ENCODE measurements at regions not wholly inside any gene's neighbourhood (a gene's known extent, or its start where the extent isn't known, plus 50 kb on each side); places are given as distances from the start of the nearest gene placed in this dataset.

GRCh38 chr4:140316799-140317198, 56.6 kb upstream of the SCOC start:
- DNase-seq, result no peak

DNA sequence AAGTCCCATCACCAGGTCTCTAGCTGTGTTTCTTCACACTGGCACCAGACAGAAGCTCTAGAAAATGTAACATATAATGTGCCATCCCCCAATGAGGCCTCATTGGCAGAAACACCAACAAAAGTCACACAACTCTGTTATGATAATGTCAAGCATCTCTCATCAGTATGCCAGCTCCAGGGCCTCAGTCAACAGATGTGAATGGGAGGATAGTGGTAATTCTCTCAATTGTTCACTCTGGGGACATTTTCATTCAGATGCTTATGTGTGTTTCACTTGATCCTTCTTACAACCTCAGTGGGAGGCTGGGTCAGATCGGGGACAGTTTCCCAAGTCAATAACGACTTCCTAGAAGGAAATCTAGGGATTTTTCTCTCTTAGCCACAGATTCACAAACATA, 57.5 kb upstream of the SCOC start:
- DNase-seq, result no peak

DNA sequence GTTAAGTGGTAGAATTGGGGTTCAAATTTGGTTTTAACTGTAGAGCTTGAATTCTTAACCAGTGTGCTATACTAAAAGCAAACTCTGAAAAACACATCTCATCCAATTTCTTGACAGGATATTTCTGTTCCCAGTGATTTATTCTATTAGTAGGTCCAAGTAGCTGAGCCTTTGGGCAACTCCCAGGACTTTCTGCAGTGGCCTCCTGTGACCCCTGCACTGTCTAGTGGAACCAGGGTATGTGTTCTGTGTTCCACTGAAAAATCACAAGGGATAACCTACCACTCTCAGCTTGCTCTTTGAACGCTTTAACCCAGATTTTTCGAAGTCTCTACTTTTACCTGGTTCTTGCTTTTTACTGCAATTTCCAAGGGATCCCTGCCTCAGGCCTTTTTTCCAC, 58.0 kb upstream of the SCOC start:
- no peak for DNase-seq

DNA sequence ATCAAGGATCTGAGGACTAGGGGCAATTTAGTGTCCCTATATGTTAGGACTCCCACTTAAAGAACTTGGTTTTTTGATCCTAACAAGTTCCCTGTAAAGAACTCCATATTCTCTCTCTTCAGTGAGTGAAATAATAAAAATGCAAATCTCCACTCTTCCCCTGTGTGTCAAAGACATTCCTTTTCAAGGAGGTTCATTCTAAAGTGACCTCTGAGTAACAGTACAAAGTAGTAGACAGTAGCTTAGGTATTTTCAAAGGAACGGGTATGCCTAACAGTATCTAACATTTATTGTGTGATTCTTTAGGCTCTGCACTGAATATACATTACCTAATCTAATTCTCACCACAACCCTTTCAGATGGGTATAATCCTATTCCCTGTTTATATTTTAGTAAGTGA, 58.4 kb upstream of the SCOC start:
- DNase-seq, result no peak

DNA sequence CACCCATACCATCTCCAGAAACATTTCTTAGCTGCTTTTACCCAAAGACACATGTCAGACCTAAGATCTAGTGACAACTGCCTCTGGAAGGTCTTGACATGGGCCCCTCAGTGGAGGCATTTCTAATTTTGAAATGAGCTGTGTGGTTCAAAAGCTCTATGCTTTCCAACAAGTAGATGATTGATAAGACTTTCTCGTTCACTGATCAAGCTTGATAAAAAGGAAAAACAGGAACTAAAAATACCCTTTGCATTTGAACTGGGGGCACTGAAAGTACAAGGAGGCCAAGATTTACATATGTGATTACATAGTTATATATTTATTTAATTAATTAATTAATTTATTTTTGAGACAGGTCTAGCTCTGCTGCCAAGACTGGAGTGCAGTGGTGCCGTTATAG, 61.3 kb upstream of the SCOC start:
- DNase-seq, result no peak

- DNase-seq, result no peak
Observed at GRCh38 chr4:140311257-140311835, 62.1 kb upstream of the SCOC start.

DNA sequence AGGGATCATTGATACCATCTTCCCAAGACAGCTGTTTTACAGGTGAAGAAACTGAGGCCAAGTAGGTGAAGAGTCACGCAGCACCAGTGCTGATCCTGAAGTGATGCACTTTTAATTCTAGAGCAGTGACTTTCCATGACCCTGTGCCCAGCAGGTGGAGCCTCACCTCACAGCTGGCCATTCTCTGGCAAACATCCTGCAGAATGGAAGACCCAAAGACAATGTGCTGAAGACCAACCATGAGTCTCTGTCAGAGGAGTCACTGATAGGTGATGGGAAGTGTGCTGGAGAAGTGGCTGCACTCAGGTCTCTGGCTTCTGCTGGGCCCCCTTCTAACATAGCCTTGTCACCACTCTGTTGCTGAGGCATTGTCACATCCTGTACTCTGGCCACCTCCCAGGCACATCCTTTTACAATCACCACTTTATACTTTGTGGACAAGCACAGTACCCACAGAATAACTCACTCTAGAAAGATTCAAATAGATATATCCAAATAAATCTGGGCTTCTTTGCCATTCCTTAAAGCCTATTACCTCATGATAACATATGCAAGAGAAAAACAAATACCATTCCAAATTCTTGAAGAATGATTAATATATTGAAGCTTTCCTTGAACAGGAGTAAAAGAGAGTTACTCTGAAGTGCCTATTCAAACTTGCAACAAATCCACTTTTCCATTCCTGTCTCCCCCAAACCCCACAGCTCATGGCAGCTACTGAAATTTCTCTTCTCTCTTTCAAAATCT, 64.1 kb upstream of the SCOC start:
- DNase-seq, result no peak

DNA sequence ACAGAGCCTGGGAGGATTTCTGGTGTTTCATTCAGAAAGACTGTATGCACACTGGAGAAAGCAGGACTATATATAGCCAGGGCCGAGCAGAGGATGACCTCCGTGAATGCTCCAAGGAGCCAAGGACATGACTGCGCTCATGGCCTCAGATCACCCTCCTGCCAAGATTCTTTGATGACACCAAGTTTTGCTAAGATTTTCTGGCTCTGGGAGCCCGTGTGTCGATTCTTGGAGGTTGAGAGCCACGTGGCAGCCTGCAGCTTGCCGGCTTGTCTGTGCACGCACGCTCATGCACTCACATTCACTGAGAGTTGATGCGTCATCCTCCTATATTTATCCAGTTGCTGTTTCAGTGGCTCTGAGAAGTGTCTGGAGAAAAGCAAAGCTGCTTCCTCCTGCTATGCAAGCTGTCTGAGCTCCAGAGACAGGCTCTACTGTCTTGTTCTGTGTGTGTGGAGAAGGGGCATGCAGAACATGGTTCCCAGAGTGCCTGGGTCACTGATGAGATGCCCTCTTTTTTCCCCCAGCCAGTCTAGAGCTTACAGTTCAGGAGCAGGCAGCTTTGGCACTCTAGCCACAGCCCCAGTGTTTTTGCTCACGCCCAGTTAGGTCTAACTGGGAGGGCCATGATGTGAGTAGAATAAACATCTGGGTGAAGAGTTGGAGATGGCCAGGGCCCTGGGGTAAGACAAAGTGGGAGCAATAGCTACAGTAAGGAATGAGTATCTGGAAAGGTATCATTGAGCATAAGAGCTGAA, 64.9 kb upstream of the SCOC start:
- no peak for DNase-seq

DNA sequence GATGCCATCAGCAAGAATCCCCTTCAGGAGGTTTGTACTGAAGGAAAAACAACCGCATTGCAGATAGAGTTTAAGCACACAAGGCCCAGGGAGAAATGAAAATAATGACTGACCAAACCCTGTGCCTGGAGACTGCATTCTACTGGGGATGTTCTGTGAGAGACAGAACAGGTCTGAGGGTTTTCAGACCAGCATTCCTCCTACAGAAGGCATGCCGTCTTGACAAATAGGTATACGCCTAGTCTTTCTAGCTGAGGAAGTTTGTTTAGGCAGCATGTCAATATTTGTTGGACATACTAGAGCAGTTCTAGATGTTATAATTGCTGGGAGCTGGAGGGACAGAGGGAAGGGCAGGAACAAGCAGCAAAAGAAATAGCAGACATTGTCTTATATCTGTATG, 68.4 kb upstream of the SCOC start:
- no peak for DNase-seq

GRCh38 chr4:140304346-140304745, 69.1 kb upstream of the SCOC start:
- no peak for DNase-seq

DNA sequence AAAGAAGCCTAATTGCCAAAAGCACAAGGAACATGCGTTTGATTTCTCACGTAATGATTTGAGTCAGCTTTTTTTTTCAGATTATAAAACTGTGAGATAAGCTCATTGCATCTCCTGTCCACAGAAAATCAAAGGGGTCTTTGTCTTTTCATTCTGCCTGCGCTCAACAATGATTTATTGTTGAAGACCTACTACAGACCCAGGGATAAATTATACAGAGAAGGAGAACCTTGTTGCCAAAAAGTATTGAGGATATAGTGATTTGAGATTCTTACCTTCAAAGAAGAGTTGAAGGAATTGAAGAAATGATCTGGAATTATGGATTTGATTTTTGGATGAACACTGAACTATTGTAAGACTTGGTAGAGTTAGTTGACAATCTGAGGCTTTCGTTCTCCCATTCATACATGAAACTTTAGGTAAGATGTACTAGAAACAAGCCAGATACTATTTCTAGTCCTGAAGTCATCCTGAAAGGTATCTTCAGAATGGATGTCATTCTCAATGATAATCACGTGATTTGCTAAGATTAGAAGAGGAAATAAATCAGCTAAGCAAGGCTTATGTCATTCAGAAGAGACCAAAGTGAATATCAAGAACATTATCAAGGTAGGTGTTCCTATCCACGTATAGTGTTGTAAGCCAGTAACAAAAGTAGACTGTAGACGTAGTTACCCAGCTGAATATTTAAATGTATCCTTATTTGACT, 71.1 kb upstream of the SCOC start:
- no peak for DNase-seq

DNA sequence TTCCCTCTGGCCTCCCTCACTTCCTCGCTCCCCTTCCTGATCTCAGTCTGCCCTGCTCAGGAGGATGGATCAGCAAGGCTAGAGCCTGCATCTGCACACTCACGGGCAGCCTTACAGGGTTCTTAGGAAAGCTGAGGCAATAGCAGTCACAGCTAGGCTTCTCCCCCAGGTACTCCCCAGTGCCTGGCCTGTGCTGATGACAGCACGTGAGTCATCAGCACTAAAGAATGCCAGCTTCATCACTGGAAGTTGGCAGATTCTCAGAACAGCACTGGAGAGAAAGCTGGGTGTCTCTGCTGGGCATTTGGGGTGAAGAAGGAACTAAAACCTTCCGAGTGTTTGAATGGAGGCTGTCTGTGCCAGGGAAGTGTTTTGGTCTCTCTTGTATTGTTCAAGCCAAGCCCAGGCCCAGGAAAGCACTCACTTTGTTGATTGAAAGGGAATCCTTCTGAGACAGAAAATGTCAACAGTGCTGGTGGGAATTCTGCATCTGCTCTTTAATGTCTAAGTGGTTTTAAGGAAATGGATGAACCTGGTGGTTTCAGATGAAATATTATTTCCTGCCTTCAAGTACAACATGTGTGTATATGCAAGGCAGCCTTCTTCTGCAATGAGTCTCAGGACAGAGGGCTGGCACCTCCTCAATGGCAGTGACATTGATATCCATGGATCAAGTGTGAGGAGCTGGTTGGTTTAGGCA, 73.0 kb upstream of the SCOC start:
- no peak for DNase-seq

- no peak for DNase-seq
Observed at GRCh38 chr4:140298001-140298400, 75.4 kb upstream of the SCOC start.

GRCh38 chr4:140297221-140297570, 76.2 kb upstream of the SCOC start:
- no peak for DNase-seq

- no peak for DNase-seq
Observed at GRCh38 chr4:140296335-140297220, 76.9 kb upstream of the SCOC start.

GRCh38 chr4:140293979-140294378, 79.5 kb upstream of the SCOC start:
- no peak for DNase-seq

GRCh38 chr4:140291259-140291658, 82.2 kb upstream of the SCOC start:
- DNase-seq, result no peak

DNA sequence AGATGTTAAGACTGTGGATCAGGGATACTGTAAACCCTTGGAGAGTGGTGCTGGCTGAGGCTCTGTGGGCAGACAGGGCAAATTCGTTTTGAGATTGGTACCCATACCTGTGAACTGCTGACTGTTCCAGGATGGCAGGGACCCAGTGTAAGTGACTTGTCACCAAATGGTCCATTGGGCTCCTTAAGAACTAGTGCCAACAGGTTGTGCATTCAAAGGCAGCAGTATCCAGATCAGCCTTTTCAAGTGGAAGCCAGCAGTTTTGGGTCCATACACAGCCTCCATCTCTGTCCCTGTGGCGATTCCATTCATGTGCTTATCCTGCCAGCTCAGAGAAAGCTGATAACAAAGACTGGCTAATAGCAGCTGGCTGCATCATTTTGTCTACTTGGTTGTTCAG, 84.0 kb upstream of the SCOC start:
- DNase-seq, result no peak

- DNase-seq, result no peak
Observed at GRCh38 chr4:140286456-140286855, 87.0 kb upstream of the SCOC start.

DNA sequence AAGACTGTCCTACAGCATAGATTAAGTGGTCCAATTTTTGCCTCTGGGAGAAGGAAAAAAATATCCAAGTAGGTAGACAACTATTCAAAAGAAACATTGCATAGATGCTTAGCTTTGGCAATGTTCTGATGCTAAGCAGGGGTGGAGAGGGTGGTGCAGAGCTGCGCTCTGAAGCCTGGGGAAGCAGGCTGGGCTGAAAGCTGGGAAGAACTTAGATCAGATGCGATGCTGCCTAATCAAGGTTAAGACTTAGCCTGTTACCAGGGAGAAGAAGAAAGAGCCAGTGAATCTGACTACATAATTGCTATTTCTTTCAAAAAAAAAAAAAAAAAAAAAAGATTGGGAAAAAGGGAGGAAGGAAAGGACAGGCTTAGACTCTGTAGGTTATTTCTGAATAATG, 89.0 kb upstream of the SCOC start:
- no peak for DNase-seq

GRCh38 chr4:140281828-140282552, 91.5 kb upstream of the SCOC start:
- peak; percentile 19 to 63 for DNase-seq

Measured in inflammatory macrophage treated with lipopolysaccharide for 1 hour (primary cell).